Thoracic aorta (tissue), 2 donors: ENCODE measurements at regions not wholly inside any gene's neighbourhood (a gene's known extent, or its start where the extent isn't known, plus 50 kb on each side); places are given as distances from the start of the nearest gene placed in this dataset.

Source experiments
- ATAC-seq: fragments of 150-250 bp; one replicate; pipeline ENCODE4 v1.8.0; 2017; ENCODE audit warnings: low read depth; ENCODE audit not compliant: insufficient number of reproducible peaks, low FRiP score
- DNase-seq: peaks from one replicate; pipeline ENCODE4 v3.0.0-alpha.2; 2020; ENCODE audit warnings: low spot score
- H3K27ac ChIP-seq, 2 donors: fragments of 200-600 bp; sonication (generic); 1 replicate in 1 of 2; 2 replicates in 1 of 2; pipeline ENCODE4 v1.5.1; 2016; ENCODE audit warnings: mild to moderate bottlenecking in 2 of 2, moderate library complexity in 2 of 2
- H3K27me3 ChIP-seq: fragments of 200-600 bp; sonication (generic); replicated peaks from 2 replicates; pipeline ENCODE4 v1.6.0; 2016; ENCODE audit warnings: mild to moderate bottlenecking; ENCODE audit not compliant: insufficient read depth
- H3K36me3 ChIP-seq: fragments of 200-600 bp; sonication (generic); one replicate; pipeline ENCODE4 v1.5.1; 2016
- H3K4me1 ChIP-seq, 2 donors: fragments of 200-600 bp; sonication (generic); 1 replicate in 1 of 2; 2 replicates in 1 of 2; pipeline versions ENCODE4 v1.5.1 to v1.6.0; 2016; ENCODE audit warnings: low read depth in 2 of 2, mild to moderate bottlenecking in 1 of 2; ENCODE audit not compliant: control insufficient read depth in 1 of 2
- H3K4me3 ChIP-seq: fragments of 200-600 bp; sonication (generic); 2 replicates; pipeline ENCODE4 v1.5.1; 2016; ENCODE audit warnings: mild to moderate bottlenecking
- H3K9me3 ChIP-seq: fragments of 200-600 bp; sonication (generic); 2 replicates; pipeline ENCODE4 v1.5.1; 2016
- CTCF ChIP-seq: fragments of 200-600 bp; sonication (generic); IDR thresholded peaks from one replicate; pipeline ENCODE4 v1.5.1; 2019; ENCODE audit warnings: antibody characterized with exemption

DNA sequence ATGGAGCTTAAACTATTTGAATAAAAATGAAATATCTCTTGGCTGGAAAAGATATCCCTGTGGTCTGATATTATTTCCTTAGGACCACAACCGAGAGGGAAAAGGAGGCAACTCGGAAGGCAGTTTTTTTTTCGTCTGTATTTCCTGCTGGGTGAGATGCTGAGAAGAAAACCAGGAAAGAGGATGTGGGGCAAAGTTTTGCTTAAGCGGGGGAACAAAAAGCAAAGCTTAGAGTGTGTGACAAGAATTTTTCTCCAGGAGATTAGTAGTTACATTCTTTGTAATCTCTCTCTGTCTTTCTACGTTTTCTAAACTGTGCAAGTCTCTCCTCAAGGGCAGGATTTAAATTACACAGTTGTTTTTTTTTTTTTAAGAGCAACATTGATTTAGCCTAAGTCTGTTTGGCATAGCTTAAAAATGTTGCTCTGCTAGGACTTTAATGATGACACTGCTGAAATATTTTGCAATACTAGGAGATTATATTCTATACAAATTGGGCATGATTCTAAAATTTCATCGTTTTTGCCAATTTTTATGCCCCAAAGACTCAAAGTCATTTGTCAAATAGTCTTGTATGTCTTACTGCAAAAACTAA lies 258.5 kb downstream of the KCNS3 start:
- no peaks in the 10 kb centered on the region for H3K27me3 ChIP-seq
- DNase-seq: no peak
- no peaks in the 10 kb centered on the region for H3K36me3 ChIP-seq
- H3K9me3 ChIP-seq: no peaks in the 10 kb centered on the region
- ATAC-seq: no peak
- no peaks in the 10 kb centered on the region for H3K4me1 ChIP-seq
- peak overlapping the region in 1 of 2 donors; percentile 28 for H3K27ac ChIP-seq
- no peak for TF ChIP-seq CTCF
- H3K4me3 ChIP-seq: peak overlapping the region; percentile 54

DNA sequence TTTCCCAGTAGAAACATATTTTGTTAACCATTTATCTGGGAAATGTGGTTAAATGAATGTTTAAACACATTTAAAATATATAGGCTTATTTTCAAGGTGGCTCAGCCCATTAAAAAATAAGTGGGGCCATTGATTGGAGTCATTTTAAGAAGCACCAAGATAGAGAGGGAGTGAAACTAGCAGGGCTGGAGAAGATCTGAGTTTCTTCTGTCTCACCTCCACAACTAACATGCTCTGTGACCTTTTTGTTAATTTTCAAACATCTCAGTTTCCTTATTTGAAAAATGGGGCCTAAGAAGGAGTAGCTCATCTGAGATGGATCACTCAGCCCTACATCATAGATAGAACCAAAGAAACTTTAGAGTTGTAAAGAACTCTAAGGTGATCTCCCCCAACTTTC lies 254.8 kb downstream of the KCNS3 start:
- H3K27me3 ChIP-seq: no peaks in the 10 kb centered on the region
- H3K9me3 ChIP-seq: no peaks in the 10 kb centered on the region
- no peak for ATAC-seq
- DNase-seq: no peak
- no peaks in the 10 kb centered on the region for H3K36me3 ChIP-seq
- H3K4me1 ChIP-seq: no peaks in the 10 kb centered on the region
- H3K27ac ChIP-seq: no peak overlapping the region
- H3K4me3 ChIP-seq: no peak overlapping the region
- no peak for TF ChIP-seq CTCF

DNA sequence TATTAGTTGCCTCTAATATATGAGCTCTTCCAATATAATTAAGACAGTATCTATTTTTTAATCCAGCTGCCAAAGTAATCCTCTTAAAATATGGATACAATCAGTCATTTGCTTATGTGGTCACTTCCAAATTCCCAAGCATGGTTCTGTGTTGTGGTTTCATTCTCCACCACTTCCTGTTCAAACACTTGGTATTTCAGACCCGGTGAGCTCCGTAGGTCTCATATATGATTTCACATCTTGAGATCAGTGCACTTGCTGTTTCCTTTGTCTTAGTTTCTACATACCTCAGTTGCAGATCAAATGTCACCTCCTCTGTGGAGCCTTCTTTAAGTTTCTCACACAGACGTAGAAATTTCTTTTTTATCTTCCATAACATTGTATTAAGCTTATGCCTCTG lies 254.2 kb downstream of the KCNS3 start:
- Histone ChIP-seq H3K27ac (no peak overlapping the region), H3K4me1 (no peaks in the 10 kb centered on the region), H3K9me3 (no peaks in the 10 kb centered on the region), H3K36me3 (no peaks in the 10 kb centered on the region), H3K27me3 (no peaks in the 10 kb centered on the region), H3K4me3 (no peak overlapping the region)
- DNase-seq: no peak
- ATAC-seq: no peak
- no peak for TF ChIP-seq CTCF

- Histone ChIP-seq H3K9me3 (no peaks in the 10 kb centered on the region), H3K36me3 (no peaks in the 10 kb centered on the region), H3K27ac (no peak overlapping the region), H3K27me3 (no peaks in the 10 kb centered on the region), H3K4me3 (no peak overlapping the region), H3K4me1 (no peaks in the 10 kb centered on the region)
- TF ChIP-seq CTCF: no peak
- ATAC-seq (no peak), DNase-seq (no peak)
Observed at GRCh38 chr2:18131761-18132160, 253.3 kb downstream of the KCNS3 start.

- peaks cover 0 to 3% of the 10 kb centered on the region in 2 donors for H3K4me1 ChIP-seq
Observed at GRCh38 chr2:18129348-18129747, 250.9 kb downstream of the KCNS3 start.

More at GRCh38 chr2:18129348-18129747, 250.9 kb downstream of the KCNS3 start:
- ATAC-seq (no peak), DNase-seq (no peak)
- H3K27ac ChIP-seq: no peak overlapping the region
- no peaks in the 10 kb centered on the region for H3K36me3 ChIP-seq
- H3K4me3 ChIP-seq: no peak overlapping the region
- no peaks in the 10 kb centered on the region for H3K27me3 ChIP-seq
- no peaks in the 10 kb centered on the region for H3K9me3 ChIP-seq
- no peak for TF ChIP-seq CTCF
